Right lobe of liver (tissue), 4 donors: ENCODE measurements at regions not wholly inside any gene's neighbourhood (a gene's known extent, or its start where the extent isn't known, plus 50 kb on each side); places are given as distances from the start of the nearest gene placed in this dataset.

ENCODE experiments used
- POLR2A ChIP-seq: fragments of 450-650 bp; IDR thresholded peaks from one replicate; pipeline ENCODE4 v1.6.1; 2017; ENCODE audit warnings: antibody characterized with exemption, mild to moderate bottlenecking
- TF ChIP-seq, protein P1 (sequence below), 4 donors: fragments of 200-600 bp in 3 of 4; fragments of 450-650 bp in 1 of 4; IDR thresholded peaks; one replicate each; pipeline versions ENCODE4 v1.5.1 to v1.8.0; 2016 to 2022; ENCODE audit warnings: antibody characterized with exemption in 4 of 4, mild to moderate bottlenecking in 2 of 4
- donor health status: DM: no; HTN: no; CAD: no.
- donor health status: DM: no; HTN: no; CAD: no.
- donor health status: DM: no; HTN: yes; CAD: no.

- TF ChIP-seq, protein P1, sequence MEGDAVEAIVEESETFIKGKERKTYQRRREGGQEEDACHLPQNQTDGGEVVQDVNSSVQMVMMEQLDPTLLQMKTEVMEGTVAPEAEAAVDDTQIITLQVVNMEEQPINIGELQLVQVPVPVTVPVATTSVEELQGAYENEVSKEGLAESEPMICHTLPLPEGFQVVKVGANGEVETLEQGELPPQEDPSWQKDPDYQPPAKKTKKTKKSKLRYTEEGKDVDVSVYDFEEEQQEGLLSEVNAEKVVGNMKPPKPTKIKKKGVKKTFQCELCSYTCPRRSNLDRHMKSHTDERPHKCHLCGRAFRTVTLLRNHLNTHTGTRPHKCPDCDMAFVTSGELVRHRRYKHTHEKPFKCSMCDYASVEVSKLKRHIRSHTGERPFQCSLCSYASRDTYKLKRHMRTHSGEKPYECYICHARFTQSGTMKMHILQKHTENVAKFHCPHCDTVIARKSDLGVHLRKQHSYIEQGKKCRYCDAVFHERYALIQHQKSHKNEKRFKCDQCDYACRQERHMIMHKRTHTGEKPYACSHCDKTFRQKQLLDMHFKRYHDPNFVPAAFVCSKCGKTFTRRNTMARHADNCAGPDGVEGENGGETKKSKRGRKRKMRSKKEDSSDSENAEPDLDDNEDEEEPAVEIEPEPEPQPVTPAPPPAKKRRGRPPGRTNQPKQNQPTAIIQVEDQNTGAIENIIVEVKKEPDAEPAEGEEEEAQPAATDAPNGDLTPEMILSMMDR (IDR thresholded peaks at IDR 0.05) = no peak
- TF ChIP-seq POLR2A = no peak
These were observed 398.8 kb upstream of the RAG2 start for GRCh38 chr11:36996795-36997194.
